ENCODE measurements at regions not wholly inside any gene's neighbourhood (a gene's known extent, or its start where the extent isn't known, plus 50 kb on each side); places are given as distances from the start of the nearest gene placed in this dataset.
A peak's percentile ranks its signal among the peaks of the same experiment; 100 is the strongest.

DNA sequence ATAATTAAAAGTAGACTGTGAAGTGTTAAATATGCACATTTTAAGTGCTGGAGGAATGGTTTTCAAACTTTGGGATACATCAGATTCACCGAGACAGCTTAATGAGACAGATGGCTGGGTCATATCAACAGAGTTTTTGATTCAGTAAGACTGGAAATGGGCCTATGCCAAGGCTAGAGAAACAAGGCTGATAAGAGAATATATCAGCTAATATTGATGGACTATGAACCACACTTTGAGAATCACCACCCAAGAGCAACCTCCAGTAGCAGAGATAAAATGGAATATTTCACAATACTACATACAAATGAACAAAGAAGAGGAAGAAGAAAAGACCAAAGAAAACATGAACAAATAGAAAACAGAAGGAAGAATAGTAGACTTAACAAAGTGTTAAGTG, 450.2 kb upstream of the KLHL29 start:
- TF ChIP-seq SUZ12 (IDR thresholded peaks at IDR 0.05; ENCODE audit: extremely low read depth, insufficient read depth, insufficient read length) (no peak), YY1 (IDR thresholded peaks at IDR 0.05; ENCODE audit: insufficient read depth, insufficient read length) (no peak), ZNF274 (IDR thresholded peaks at IDR 0.05; ENCODE audit: low read depth, low read length) (no peak)
- Histone ChIP-seq H3K4me1 (ENCODE audit: insufficient read depth, insufficient read length) (no peaks in the 10 kb centered on the region), H3K9ac (ENCODE audit: insufficient read length, low read depth) (no peak overlapping the region), H3K36me3 (ENCODE audit: insufficient read depth, insufficient read length, low read length) (no peaks in the 10 kb centered on the region), H3K9me3 (ENCODE audit: insufficient read depth, low read length) (no peaks in the 10 kb centered on the region), H3K27me3 (ENCODE audit: insufficient read depth, insufficient read length) (no peaks in the 10 kb centered on the region), H3K4me3 (ENCODE audit: insufficient read length, low read depth) (no peak overlapping the region)
- DNase-seq (ENCODE audit: low read depth, low spot score): no peak

DNA sequence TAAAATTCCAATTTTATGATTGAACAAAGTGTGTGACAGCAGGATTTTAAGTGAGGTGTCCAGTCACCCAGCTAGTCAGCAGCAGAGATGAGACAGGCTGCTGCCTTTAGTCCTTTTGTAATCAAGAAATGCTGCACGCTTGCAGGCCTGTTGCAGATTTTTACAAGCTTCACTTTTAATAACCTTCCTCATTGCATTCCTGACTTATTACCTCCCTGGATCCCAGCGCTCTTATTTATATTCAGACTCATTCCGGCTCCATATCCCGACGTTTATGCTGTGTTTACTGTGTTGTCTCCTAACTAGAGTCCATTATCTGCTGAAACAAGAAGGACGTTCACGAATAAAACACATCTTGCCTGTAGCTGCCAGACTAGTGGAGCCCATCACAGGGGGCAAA, 442.5 kb upstream of the KLHL29 start:
- no peaks in the 10 kb centered on the region for H3K36me3 ChIP-seq (ENCODE audit: insufficient read depth, insufficient read length, low read length)
- no peak overlapping the region for H3K4me3 ChIP-seq (ENCODE audit: insufficient read length, low read depth)
- H3K4me1 ChIP-seq (ENCODE audit: insufficient read depth, insufficient read length): no peaks in the 10 kb centered on the region
- H3K9me3 ChIP-seq (ENCODE audit: insufficient read depth, low read length): peaks cover 4% of the 10 kb centered on the region; the same call in 1 of the 2 replicates
- TF ChIP-seq YY1 (IDR thresholded peaks at IDR 0.05; ENCODE audit: insufficient read depth, insufficient read length): no peak
- TF ChIP-seq SUZ12 (IDR thresholded peaks at IDR 0.05; ENCODE audit: extremely low read depth, insufficient read depth, insufficient read length): no peak
- TF ChIP-seq ZNF274 (IDR thresholded peaks at IDR 0.05; ENCODE audit: low read depth, low read length): no peak
- H3K9ac ChIP-seq (ENCODE audit: insufficient read length, low read depth): no peak overlapping the region
- DNase-seq (ENCODE audit: low read depth, low spot score): no peak
- no peaks in the 10 kb centered on the region for H3K27me3 ChIP-seq (ENCODE audit: insufficient read depth, insufficient read length)

DNA sequence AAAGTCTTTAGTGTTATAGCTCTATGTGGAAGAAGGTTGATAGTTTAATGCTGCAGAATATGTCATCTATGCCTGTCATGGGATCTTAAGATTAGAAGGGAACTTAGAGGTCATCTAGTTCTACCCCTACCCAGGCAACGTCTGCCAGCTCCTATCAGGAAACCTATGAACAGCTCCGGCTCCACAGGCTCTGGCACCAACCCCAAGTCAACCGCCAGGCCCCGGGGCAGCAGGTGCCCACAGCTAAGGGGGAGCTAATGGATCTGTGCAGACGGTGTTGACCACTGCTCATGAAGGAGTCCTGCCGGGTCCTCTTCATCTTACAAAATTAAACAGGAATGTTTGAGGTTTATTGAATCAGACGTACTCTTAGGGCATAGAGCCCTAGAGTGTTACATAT, 440.8 kb upstream of the KLHL29 start:
- Histone ChIP-seq H3K9ac (ENCODE audit: insufficient read length, low read depth) (no peak overlapping the region), H3K4me3 (ENCODE audit: insufficient read length, low read depth) (no peak overlapping the region), H3K27me3 (ENCODE audit: insufficient read depth, insufficient read length) (no peaks in the 10 kb centered on the region), H3K36me3 (ENCODE audit: insufficient read depth, insufficient read length, low read length) (no peaks in the 10 kb centered on the region), H3K9me3 (ENCODE audit: insufficient read depth, low read length) (peaks cover 4% of the 10 kb centered on the region; the same call in 1 of the 2 replicates), H3K4me1 (ENCODE audit: insufficient read depth, insufficient read length) (no peaks in the 10 kb centered on the region)
- DNase-seq (ENCODE audit: low read depth, low spot score): no peak
- TF ChIP-seq ZNF274 (IDR thresholded peaks at IDR 0.05; ENCODE audit: low read depth, low read length): no peak
- TF ChIP-seq YY1 (IDR thresholded peaks at IDR 0.05; ENCODE audit: insufficient read depth, insufficient read length): no peak
- TF ChIP-seq SUZ12 (IDR thresholded peaks at IDR 0.05; ENCODE audit: extremely low read depth, insufficient read depth, insufficient read length): no peak

DNA sequence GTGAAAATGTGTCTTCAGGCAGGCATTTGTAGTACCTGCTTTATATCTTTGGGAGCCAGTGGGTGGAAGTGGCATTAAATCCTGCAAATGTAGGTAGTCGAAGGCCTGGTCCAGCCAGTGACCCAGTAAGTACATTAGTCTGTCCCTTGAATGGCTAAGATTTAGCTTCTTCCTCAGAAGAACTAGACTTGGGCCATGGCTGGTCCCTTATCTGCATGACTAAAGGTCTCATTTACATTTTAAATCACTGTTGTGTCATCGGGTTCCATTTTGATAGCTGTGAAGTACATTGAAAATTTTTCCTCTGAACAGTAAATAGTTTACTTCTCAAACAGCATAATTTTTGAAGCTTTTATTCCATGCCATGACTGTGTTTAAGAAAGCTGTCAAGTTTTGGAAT, 438.4 kb upstream of the KLHL29 start:
- no peaks in the 10 kb centered on the region for H3K27me3 ChIP-seq (ENCODE audit: insufficient read depth, insufficient read length)
- TF ChIP-seq YY1 (IDR thresholded peaks at IDR 0.05; ENCODE audit: insufficient read depth, insufficient read length) (no peak), ZNF274 (IDR thresholded peaks at IDR 0.05; ENCODE audit: low read depth, low read length) (no peak), SUZ12 (IDR thresholded peaks at IDR 0.05; ENCODE audit: extremely low read depth, insufficient read depth, insufficient read length) (no peak)
- no peaks in the 10 kb centered on the region for H3K4me1 ChIP-seq (ENCODE audit: insufficient read depth, insufficient read length)
- H3K36me3 ChIP-seq (ENCODE audit: insufficient read depth, insufficient read length, low read length): no peaks in the 10 kb centered on the region
- H3K4me3 ChIP-seq (ENCODE audit: insufficient read length, low read depth): no peak overlapping the region
- no peak overlapping the region for H3K9ac ChIP-seq (ENCODE audit: insufficient read length, low read depth)
- peak; percentile 62 for DNase-seq (ENCODE audit: low read depth, low spot score)
- H3K9me3 ChIP-seq (ENCODE audit: insufficient read depth, low read length): peaks cover 4% of the 10 kb centered on the region; the same call in 1 of the 2 replicates

DNA sequence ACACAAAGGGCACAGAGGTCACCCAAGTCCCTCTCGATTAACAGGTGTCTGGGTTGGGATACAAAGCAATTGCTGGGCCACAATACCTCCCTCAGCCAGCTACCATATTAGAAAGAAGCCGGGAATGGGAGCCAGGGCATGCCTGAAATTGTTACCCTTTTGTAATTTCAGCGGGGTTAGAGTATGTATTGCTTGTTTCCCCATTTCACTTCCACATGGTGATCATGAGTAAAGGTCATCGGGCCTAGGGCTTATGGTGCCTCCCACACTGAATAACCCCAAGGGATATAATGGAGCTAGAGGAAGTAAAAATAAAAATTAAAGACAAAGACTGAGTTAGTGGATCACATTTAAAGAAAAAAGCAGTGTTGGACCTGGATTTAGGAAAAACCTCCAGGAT, 437.2 kb upstream of the KLHL29 start:
- Histone ChIP-seq H3K4me3 (ENCODE audit: insufficient read length, low read depth) (no peak overlapping the region), H3K27me3 (ENCODE audit: insufficient read depth, insufficient read length) (no peaks in the 10 kb centered on the region), H3K9me3 (ENCODE audit: insufficient read depth, low read length) (no peaks in the 10 kb centered on the region), H3K9ac (ENCODE audit: insufficient read length, low read depth) (no peak overlapping the region), H3K4me1 (ENCODE audit: insufficient read depth, insufficient read length) (no peaks in the 10 kb centered on the region), H3K36me3 (ENCODE audit: insufficient read depth, insufficient read length, low read length) (no peaks in the 10 kb centered on the region)
- no peak for TF ChIP-seq YY1 (IDR thresholded peaks at IDR 0.05; ENCODE audit: insufficient read depth, insufficient read length)
- no peak for TF ChIP-seq SUZ12 (IDR thresholded peaks at IDR 0.05; ENCODE audit: extremely low read depth, insufficient read depth, insufficient read length)
- TF ChIP-seq ZNF274 (IDR thresholded peaks at IDR 0.05; ENCODE audit: low read depth, low read length): no peak
- DNase-seq (ENCODE audit: low read depth, low spot score): no peak

DNA sequence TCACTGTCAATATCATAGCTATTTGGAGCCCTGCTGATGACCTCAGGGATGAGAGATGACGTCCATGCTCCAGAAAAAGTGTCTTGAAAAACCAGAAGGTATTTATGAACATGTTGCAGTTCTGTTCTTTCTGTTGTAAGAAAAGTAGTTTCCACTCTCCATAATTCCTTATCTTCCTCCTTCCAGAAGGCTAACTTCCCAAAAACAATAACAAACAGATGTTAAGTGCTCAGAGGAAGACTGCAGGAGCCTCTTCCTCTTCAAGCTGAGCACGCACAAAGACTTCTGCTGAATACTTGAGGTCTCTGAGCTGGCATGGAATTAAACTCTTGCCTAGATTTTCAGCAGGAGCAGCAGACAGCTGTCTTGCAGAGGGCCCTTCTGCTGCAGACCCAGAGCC, 434.5 kb upstream of the KLHL29 start:
- no peak overlapping the region for H3K9ac ChIP-seq (ENCODE audit: insufficient read length, low read depth)
- H3K36me3 ChIP-seq (ENCODE audit: insufficient read depth, insufficient read length, low read length): no peaks in the 10 kb centered on the region
- no peaks in the 10 kb centered on the region for H3K9me3 ChIP-seq (ENCODE audit: insufficient read depth, low read length)
- H3K4me1 ChIP-seq (ENCODE audit: insufficient read depth, insufficient read length): no peaks in the 10 kb centered on the region
- DNase-seq (ENCODE audit: low read depth, low spot score): no peak
- no peak overlapping the region for H3K4me3 ChIP-seq (ENCODE audit: insufficient read length, low read depth)
- no peaks in the 10 kb centered on the region for H3K27me3 ChIP-seq (ENCODE audit: insufficient read depth, insufficient read length)
- TF ChIP-seq SUZ12 (IDR thresholded peaks at IDR 0.05; ENCODE audit: extremely low read depth, insufficient read depth, insufficient read length) (no peak), YY1 (IDR thresholded peaks at IDR 0.05; ENCODE audit: insufficient read depth, insufficient read length) (no peak), ZNF274 (IDR thresholded peaks at IDR 0.05; ENCODE audit: low read depth, low read length) (no peak)

DNA sequence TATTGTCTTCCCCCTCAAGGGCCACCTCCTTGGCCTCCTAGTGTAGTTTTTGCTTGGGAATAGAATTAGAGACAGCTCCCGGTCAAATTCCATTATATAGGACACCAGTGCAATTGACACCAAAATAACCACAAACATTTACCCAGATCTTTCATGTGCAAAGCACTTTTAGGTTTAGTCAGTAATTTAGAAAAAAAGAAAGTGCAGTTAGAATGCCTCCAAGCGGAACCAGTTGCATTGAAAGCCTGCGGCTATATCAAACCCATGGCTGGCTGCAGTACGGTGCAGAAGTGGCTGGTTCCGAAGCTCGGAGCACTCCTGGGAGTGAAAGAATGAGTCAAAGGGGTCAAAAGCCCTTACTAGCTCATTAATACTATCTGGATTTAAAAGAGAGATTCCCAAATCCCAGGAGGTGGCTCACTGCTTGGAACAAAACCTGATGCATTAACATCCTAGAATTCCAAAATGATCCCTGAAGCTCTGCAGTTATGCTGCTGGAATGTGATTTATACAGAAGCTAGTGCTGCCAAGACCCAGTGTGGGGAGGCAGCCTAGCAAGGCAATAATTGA, 432.2 kb upstream of the KLHL29 start:
- Histone ChIP-seq H3K4me1 (ENCODE audit: insufficient read depth, insufficient read length) (no peaks in the 10 kb centered on the region), H3K9me3 (ENCODE audit: insufficient read depth, low read length) (no peaks in the 10 kb centered on the region), H3K27me3 (ENCODE audit: insufficient read depth, insufficient read length) (no peaks in the 10 kb centered on the region), H3K4me3 (ENCODE audit: insufficient read length, low read depth) (no peak overlapping the region), H3K36me3 (ENCODE audit: insufficient read depth, insufficient read length, low read length) (no peaks in the 10 kb centered on the region), H3K9ac (ENCODE audit: insufficient read length, low read depth) (no peak overlapping the region)
- no peak for DNase-seq (ENCODE audit: low read depth, low spot score)
- TF ChIP-seq YY1 (IDR thresholded peaks at IDR 0.05; ENCODE audit: insufficient read depth, insufficient read length) (no peak), SUZ12 (IDR thresholded peaks at IDR 0.05; ENCODE audit: extremely low read depth, insufficient read depth, insufficient read length) (no peak), ZNF274 (IDR thresholded peaks at IDR 0.05; ENCODE audit: low read depth, low read length) (no peak)
